GM19468 (cell line): ENCODE measurements at regions not wholly inside any gene's neighbourhood (a gene's known extent, or its start where the extent isn't known, plus 50 kb on each side); places are given as distances from the start of the nearest gene placed in this dataset.

Experiments
- ATAC-seq: cut with Tn5 transposase; IDR thresholded peaks from one replicate; pipeline ENCODE4 v1.9.1; 2021; ENCODE audit warnings: mild to moderate bottlenecking, moderate library complexity, moderate number of reproducible peaks; ENCODE audit not compliant: unreplicated experiment; ENCODE audit errors: extremely low read depth

DNA sequence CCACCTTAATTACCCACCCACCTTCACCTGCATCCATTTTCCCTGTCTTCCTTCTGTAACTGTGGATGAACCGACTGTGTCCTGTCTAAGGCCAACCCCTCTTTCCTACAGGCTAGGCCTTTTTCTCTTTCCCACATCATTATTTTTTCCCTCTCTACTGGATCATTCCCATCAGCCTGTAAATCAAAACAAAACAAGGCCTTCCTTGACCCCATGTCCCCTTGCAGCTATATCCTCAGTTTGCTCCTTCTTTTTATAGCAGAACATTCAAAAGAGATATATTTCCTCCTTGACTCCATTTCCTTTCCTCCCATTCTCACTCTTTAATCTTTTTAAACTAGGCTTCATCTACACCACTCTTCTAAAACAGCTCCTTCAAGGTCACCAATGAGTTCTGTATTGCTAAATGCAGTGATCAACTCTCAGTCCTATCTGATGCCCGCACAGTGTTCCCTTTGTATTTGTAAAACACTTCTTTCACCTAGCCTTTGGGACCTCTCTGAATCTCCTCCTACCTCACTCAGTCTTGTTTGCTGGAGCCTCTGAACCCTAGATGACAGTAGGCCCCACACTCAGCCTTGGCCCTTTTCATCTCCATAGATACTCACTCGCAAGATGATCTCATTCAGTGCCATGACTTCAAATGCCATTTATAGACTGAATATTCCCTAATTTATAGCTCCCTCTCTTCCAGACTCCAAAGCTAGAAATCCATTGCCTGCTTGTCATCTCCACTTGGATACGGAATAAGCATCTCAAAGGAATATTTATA lies 55.7 kb downstream of the CXCR4 start:
- ATAC-seq = no peak

GRCh38 chr2:136060416-136060815 lies 57.5 kb downstream of the CXCR4 start:
- ATAC-seq = no peak

GRCh38 chr2:136059036-136059472 lies 58.9 kb downstream of the CXCR4 start:
- ATAC-seq = peak; percentile 32

- ATAC-seq = no peak
Measured at GRCh38 chr2:136058262-136058661, 59.7 kb downstream of the CXCR4 start.

DNA sequence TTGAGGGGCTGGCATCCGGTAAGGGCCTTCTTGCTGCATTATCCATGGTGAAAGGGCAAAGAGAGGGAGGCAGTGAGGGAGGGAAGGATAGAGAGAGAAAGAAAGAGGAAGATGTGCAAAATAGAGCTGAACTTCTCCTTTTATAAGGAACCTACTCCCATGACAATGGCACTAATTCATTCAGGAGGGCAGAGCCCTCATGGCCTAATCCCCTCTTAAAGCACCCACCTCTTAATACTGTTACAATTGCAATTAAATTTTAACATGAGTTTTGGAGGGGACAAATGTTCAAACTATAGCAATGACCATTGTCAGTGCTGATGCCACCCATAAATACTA lies 60.2 kb downstream of the CXCR4 start:
- ATAC-seq = no peak

DNA sequence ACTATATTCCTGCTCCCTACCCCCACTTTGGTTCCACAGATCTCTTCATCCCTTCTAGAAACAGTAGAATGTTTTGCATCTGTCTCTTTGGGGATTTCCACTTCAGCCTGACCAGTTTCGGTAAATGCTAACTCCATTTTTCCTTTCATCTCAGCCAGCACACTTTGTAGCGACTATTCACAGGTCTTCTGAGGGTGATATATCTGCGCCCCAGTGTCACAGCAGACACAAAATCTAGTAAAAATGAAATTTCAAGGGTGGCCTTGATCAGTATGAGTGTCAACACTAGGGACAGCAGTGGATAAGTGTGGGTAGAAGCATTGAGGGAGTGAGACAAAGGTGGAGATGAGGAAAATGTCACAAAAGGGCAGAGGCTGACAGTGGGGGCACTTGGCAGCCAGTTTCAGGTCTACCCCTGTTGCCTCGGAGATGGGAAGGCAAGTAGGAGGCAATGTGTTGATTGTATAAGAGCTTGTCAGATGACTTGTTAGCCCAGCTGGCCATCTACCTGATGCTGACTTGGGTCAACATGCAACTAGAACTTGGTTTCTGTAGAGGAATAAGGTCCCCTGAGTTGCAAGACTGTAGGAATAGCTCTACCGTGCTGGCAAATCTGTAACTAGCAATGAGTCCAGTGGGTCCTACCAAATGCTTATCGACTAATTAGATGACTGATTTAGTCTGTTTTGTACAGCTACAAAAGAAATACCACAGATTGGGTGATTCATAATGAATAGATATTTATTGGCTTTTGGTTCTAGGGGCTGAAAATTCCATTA lies 60.7 kb downstream of the CXCR4 start:
- ATAC-seq = no peak

DNA sequence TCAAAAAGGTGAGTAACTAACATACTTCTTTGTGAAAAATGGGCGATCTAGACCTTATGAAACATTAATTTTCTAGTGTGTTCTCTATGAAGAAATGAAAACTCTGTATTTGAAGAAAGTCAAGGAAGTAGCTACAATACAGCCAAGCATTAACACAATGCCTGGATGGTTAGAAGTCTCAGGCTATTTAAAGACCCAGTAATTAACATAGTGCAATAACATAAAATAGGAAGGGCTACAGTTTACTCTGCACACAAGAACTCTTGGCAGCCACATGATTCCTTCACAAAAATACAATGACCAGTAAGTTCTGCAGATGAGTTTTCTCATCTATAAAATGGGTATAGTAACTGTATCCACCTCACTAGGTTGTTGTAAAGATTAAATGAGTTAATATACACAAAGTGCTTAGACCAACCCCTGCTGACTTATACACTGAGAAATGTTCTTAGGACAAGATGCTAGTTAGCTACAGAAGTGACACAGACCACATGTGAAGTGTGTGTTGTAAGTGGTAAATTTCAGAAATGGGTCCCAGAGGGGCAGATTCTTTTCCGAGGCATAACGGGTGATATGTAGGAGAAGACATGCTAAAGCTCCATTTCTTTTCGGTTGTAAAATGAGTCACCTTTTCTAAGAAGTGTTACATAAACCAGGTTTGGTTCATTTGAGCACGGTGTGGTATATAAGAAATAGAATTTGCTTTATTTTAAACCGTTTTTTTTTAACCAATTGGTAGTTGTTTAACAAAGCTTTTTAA lies 61.8 kb downstream of the CXCR4 start:
- ATAC-seq = peak; percentile 23

DNA sequence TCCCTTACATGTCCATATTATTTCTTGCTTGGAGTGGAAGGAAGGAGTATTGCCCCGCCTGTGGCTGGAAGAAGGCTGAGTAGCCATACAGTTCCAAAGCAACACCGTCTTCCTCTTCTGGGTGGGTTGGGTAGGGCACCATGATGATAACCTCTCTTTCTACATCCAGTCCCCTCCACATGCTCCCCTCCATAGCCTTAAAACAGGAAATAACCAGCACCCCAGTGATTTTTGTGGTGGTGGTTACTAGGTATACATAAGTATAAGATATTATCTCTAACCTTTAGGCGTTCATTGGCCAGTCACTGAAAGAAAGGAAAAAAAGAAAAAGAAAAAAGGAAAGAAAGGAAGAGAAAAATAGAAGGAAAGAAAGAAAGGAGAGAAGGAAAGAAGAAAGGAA lies 63.1 kb downstream of the CXCR4 start:
- ATAC-seq = no peak

GRCh38 chr2:136052369-136053362 lies 65.3 kb downstream of the CXCR4 start:
- no peak for ATAC-seq

DNA sequence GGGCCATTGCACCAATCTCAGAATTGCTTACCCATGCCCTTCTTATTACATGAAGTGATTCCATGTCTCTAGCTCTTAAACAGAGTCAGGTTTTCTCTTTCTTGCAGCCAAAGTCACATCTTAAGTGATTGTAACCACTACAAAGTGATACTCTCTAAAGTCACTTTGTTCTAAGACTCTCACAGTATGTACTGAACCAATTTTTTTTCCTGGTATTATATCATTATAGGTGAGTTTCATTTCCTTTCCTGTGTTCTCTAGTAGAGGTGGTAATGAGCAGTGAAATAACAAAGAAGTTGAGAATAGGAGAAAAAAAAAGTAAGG lies 66.3 kb upstream of the DARS1 start:
- no peak for ATAC-seq

GRCh38 chr2:136051001-136051724 lies 65.7 kb upstream of the DARS1 start:
- ATAC-seq = peak; percentile 29

DNA sequence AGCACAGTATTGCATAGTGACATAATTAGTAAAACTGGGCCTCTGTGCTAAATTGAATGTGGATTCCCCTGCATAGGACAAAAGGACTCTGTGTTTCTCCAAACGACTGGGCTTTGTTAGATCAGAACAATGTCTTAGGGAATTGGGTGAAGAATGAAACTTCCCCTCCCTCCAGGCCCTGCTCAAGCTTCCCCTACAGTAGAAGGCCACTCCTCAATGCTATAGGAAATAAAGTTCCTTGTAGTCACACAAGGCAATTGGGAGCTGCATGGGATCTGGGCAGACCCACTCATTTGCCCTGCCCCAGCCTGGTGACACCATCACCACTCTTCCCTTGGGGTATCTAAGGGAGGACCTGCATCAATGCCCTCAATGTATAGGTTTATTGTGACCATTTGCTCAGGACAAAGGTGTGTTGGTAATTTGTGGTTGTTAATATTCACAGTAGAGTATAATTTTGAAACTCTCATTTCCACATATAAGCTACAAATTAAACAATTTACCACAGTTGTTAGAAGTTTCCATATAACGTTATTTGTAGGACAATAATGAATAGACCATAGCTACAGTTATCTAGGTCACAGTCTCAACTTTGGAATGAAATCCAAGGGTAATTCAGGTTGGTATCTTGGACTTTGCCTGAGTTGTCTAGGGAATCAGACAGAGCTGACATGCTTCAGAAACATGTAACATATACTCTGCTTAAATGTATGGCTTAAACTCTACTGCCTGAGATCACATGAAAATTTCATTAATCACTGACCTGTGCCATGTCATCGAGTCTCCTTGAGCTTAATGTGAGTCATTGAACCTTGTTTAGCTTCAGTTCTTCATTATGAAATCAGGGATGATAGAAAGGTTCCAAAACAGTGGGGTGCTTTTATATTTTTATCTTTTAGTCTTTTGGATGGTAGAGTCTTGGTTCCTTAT lies 64.8 kb upstream of the DARS1 start:
- no peak for ATAC-seq

GRCh38 chr2:136049011-136049742 lies 63.8 kb upstream of the DARS1 start:
- no peak for ATAC-seq

DNA sequence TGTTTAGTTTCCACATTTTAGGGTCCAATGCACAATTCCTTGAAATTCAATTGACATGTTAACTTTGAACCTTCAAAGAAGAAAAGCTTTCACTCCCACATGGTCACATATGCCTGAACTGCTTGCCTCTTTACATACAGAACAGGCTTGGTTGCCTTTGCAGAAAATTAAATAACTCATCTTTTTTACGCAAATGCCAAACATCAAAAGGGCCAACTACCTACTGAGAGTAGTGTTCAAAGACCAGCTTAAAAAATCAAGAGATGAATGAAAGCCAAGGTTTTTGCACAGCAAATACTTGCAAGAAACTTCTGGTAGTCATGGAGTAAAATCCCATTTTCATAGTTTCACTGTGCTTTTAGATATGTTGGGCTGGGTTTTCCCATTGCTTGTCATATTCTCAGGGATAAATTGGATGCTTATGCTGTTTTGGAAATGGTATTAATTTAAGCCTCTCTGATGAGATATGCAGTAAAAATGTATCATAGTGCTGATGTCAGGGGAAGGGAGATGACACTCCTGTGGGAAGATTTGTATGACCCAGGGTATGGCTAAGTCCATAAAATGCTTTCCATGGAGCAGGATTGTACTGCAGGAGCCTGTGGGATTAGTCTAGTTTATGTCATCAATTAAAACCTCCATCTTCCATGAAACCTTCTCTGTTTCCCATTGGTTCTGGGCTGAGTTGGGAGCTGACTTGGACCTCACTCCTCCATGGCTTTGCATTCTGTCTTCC lies 60.6 kb upstream of the DARS1 start:
- no peak for ATAC-seq

DNA sequence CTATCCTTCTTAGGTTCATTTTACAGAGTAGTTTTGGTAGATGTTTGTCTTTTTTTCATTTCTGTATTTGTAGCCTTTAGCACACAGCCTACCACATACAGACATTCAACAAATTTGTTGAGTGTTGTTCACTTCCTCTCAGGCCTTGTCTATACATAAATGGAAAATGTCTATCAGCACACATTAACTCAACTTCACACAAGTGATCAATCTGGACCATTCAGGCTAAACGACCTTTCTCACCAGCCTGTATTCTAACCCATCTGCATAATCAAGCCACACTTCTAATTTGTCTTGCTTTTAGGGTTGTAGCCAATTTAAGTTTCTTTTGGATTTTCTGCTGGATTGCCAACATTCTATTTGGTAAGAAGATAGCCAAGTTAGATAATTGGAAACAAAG lies 59.9 kb upstream of the DARS1 start:
- ATAC-seq = no peak
